ENCODE measurements at regions not wholly inside any gene's neighbourhood (a gene's known extent, or its start where the extent isn't known, plus 50 kb on each side); places are given as distances from the start of the nearest gene placed in this dataset.

GRCh38 chr17:6205525-6205924 is 135.3 kb downstream of the WSCD1 start:
- Histone ChIP-seq H3F3A (ENCODE audit: insufficient read depth, low read depth) (no peaks in the 10 kb centered on the region), H4K20me1 (ENCODE audit: insufficient read depth) (0 out of 2 replicates have a peak, but pooled peaks cover 7% of the 10 kb centered on the region), H3K4me2 (no peak overlapping the region), H3K27ac (no peak overlapping the region), H3K36me3 (ENCODE audit: low read depth) (no peaks in the 10 kb centered on the region), H3K4me3 (no peak overlapping the region), H3K9me2 (ENCODE audit: insufficient read depth) (no peaks in the 10 kb centered on the region), H2AFZ (no peak overlapping the region), H3K79me2 (ENCODE audit: low read depth) (no peaks in the 10 kb centered on the region), H3K9me3 (ENCODE audit: insufficient read depth, low read depth) (no peaks in the 10 kb centered on the region), H3K4me1 (replicated peaks; ENCODE audit: insufficient read depth) (no peaks in the 10 kb centered on the region), H3K27me3 (ENCODE audit: insufficient read depth, low read depth) (peaks cover 97% of the 10 kb centered on the region)
- POLR2A ChIA-PET (ENCODE audit: unreplicated experiment): no interaction called here
- TF ChIP-seq EZH2 (IDR thresholded peaks at IDR 0.05; ENCODE audit: low read depth): no peak
- no peak for TF ChIP-seq CTCF (conservative IDR thresholded peaks at IDR 0.05)
- CTCF ChIA-PET: no interaction called here
- BruUV-seq (replicated peaks): no TSS peak
- DNase-seq: no peak
- intact Hi-C loops (cut with micrococcal nuclease; ENCODE audit: unreplicated experiment): no loop called here

DNA sequence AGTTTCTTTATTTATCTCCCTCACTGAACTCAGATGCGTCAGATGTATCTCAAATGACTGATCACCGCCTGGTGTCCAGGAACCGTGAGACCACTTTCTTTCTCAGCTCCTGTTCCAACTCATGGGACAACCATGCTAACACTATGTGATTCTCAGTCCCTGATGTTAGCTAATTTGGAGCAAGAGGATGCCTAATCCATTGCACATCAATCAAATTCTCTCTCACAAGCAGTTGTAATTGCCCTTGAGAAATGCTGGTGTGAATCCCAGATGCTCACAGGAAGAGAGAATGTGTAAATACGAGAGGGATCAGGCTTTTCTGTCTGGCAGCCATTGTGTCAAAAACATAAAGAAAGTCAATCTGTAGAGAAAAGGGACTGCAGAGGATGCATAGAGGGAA is 134.9 kb downstream of the WSCD1 start:
- no TSS peak for BruUV-seq (replicated peaks)
- Histone ChIP-seq H3K79me2 (ENCODE audit: low read depth) (no peaks in the 10 kb centered on the region), H3K4me3 (no peak overlapping the region), H3F3A (ENCODE audit: insufficient read depth, low read depth) (no peaks in the 10 kb centered on the region), H2AFZ (no peak overlapping the region), H3K27ac (no peak overlapping the region), H3K9me3 (ENCODE audit: insufficient read depth, low read depth) (no peaks in the 10 kb centered on the region), H4K20me1 (ENCODE audit: insufficient read depth) (0 out of 2 replicates have a peak, but pooled peaks cover 3% of the 10 kb centered on the region), H3K9me2 (ENCODE audit: insufficient read depth) (no peaks in the 10 kb centered on the region), H3K4me2 (no peak overlapping the region), H3K36me3 (ENCODE audit: low read depth) (no peaks in the 10 kb centered on the region), H3K27me3 (ENCODE audit: insufficient read depth, low read depth) (peaks cover 97% of the 10 kb centered on the region), H3K4me1 (replicated peaks; ENCODE audit: insufficient read depth) (no peaks in the 10 kb centered on the region)
- DNase-seq: no peak
- POLR2A ChIA-PET (ENCODE audit: unreplicated experiment): no interaction called here
- CTCF ChIA-PET: no interaction called here
- intact Hi-C loops (cut with micrococcal nuclease; ENCODE audit: unreplicated experiment): no loop called here
- no peak for TF ChIP-seq EZH2 (IDR thresholded peaks at IDR 0.05; ENCODE audit: low read depth)

GRCh38 chr17:6204203-6204722 is 134.1 kb downstream of the WSCD1 start:
- Histone ChIP-seq H3K4me2 (no peak overlapping the region), H2AFZ (no peak overlapping the region), H3K36me3 (ENCODE audit: low read depth) (no peaks in the 10 kb centered on the region), H3F3A (ENCODE audit: insufficient read depth, low read depth) (no peaks in the 10 kb centered on the region), H3K9me2 (ENCODE audit: insufficient read depth) (no peaks in the 10 kb centered on the region), H3K79me2 (ENCODE audit: low read depth) (no peaks in the 10 kb centered on the region), H3K27me3 (ENCODE audit: insufficient read depth, low read depth) (peaks cover 95% of the 10 kb centered on the region), H3K27ac (no peak overlapping the region), H3K9me3 (ENCODE audit: insufficient read depth, low read depth) (no peaks in the 10 kb centered on the region), H4K20me1 (ENCODE audit: insufficient read depth) (no peaks in the 10 kb centered on the region), H3K4me3 (no peak overlapping the region), H3K4me1 (replicated peaks; ENCODE audit: insufficient read depth) (no peaks in the 10 kb centered on the region)
- BruUV-seq (replicated peaks): no TSS peak
- DNase-seq: no peak
- no peak for TF ChIP-seq EZH2 (IDR thresholded peaks at IDR 0.05; ENCODE audit: low read depth)
- no peak for TF ChIP-seq CTCF (conservative IDR thresholded peaks at IDR 0.05)
- intact Hi-C loops (cut with micrococcal nuclease; ENCODE audit: unreplicated experiment): no loop called here
- ChIA-PET POLR2A (ENCODE audit: unreplicated experiment) (no interaction called here), CTCF (no interaction called here)

DNA sequence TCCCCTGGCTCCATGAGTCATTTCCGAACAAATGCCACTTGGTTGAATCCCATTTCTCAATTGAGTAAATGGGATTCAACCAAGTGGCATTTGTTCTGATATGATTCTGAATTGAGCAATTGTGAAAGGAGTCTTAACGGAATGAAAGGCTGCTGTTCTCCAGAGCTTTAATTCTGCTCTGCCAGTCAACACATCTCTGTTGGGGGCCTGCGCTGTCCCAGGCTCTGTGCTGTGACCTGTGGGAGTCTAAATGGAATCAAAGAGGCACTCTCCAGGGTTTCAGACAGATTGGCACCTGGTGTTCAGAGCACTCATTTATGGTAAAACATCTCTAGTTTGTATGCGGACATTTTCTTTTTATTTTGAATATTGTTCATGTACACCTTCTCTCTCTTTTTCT is 126.2 kb downstream of the WSCD1 start:
- intact Hi-C loops (cut with micrococcal nuclease; ENCODE audit: unreplicated experiment): no loop called here
- ChIA-PET POLR2A (ENCODE audit: unreplicated experiment) (no interaction called here), CTCF (no interaction called here)
- no peaks in the 10 kb centered on the region for H4K20me1 ChIP-seq (ENCODE audit: insufficient read depth)
- H3K4me1 ChIP-seq (replicated peaks; ENCODE audit: insufficient read depth): no peaks in the 10 kb centered on the region
- no peaks in the 10 kb centered on the region for H3K9me3 ChIP-seq (ENCODE audit: insufficient read depth, low read depth)
- no peak overlapping the region for H2AFZ ChIP-seq
- no peak overlapping the region for H3K27ac ChIP-seq
- no TSS peak for BruUV-seq (replicated peaks)
- no peak for DNase-seq
- no peaks in the 10 kb centered on the region for H3F3A ChIP-seq (ENCODE audit: insufficient read depth, low read depth)
- TF ChIP-seq CTCF (conservative IDR thresholded peaks at IDR 0.05): no peak
- TF ChIP-seq EZH2 (IDR thresholded peaks at IDR 0.05; ENCODE audit: low read depth): no peak
- H3K79me2 ChIP-seq (ENCODE audit: low read depth): no peaks in the 10 kb centered on the region
- no peak overlapping the region for H3K4me2 ChIP-seq
- H3K9me2 ChIP-seq (ENCODE audit: insufficient read depth): no peaks in the 10 kb centered on the region
- no peaks in the 10 kb centered on the region for H3K36me3 ChIP-seq (ENCODE audit: low read depth)
- peaks cover 70% of the 10 kb centered on the region for H3K27me3 ChIP-seq (ENCODE audit: insufficient read depth, low read depth)
- H3K4me3 ChIP-seq: no peak overlapping the region
